Amniotic epithelial cell (primary cell): ENCODE measurements at regions not wholly inside any gene's neighbourhood (a gene's known extent, or its start where the extent isn't known, plus 50 kb on each side); places are given as distances from the start of the nearest gene placed in this dataset.

Source experiments
- DNase-seq: peaks from one replicate; pipeline ENCODE4 v3.0.0-alpha.2; 2010; ENCODE audit warnings: low read depth

- DNase-seq = no peak
Observed at GRCh38 chr10:104505521-104506042, 135.5 kb upstream of the SORCS3 start.

GRCh38 chr10:104509981-104510380 lies 131.1 kb upstream of the SORCS3 start:
- DNase-seq = no peak

- no peak for DNase-seq
Observed at GRCh38 chr10:104510644-104511043, 130.4 kb upstream of the SORCS3 start.

- no peak for DNase-seq
Observed at GRCh38 chr10:104512800-104513199, 128.3 kb upstream of the SORCS3 start.

- no peak for DNase-seq
Observed at GRCh38 chr10:104515678-104516199, 125.4 kb upstream of the SORCS3 start.

GRCh38 chr10:104516986-104517385 lies 124.1 kb upstream of the SORCS3 start:
- no peak for DNase-seq

GRCh38 chr10:104517946-104518345 lies 123.1 kb upstream of the SORCS3 start:
- DNase-seq = no peak

GRCh38 chr10:104518891-104519290 lies 122.2 kb upstream of the SORCS3 start:
- DNase-seq = no peak

- no peak for DNase-seq
Observed at GRCh38 chr10:104520653-104521052, 120.4 kb upstream of the SORCS3 start.

- no peak for DNase-seq
Observed at GRCh38 chr10:104521901-104522694, 119.0 kb upstream of the SORCS3 start.

GRCh38 chr10:104526188-104526587 lies 114.9 kb upstream of the SORCS3 start:
- no peak for DNase-seq

- peak; percentile 16 for DNase-seq
Observed at GRCh38 chr10:104527013-104527412, 114.1 kb upstream of the SORCS3 start.

GRCh38 chr10:104540181-104540580 lies 100.9 kb upstream of the SORCS3 start:
- no peak for DNase-seq

GRCh38 chr10:104541820-104542219 lies 99.3 kb upstream of the SORCS3 start:
- no peak for DNase-seq

GRCh38 chr10:104546336-104546735 lies 94.8 kb upstream of the SORCS3 start:
- no peak for DNase-seq

- DNase-seq = no peak
Observed at GRCh38 chr10:104546756-104547155, 94.3 kb upstream of the SORCS3 start.

- DNase-seq = peak; percentile 45
Observed at GRCh38 chr10:104548090-104548489, 93.0 kb upstream of the SORCS3 start.

GRCh38 chr10:104556831-104557230 lies 84.3 kb upstream of the SORCS3 start:
- DNase-seq = no peak

GRCh38 chr10:104557966-104558365 lies 83.1 kb upstream of the SORCS3 start:
- no peak for DNase-seq

GRCh38 chr10:104559935-104560334 lies 81.2 kb upstream of the SORCS3 start:
- DNase-seq = peak; percentile 39

GRCh38 chr10:104563051-104563450 lies 78.0 kb upstream of the SORCS3 start:
- no peak for DNase-seq

- no peak for DNase-seq
Observed at GRCh38 chr10:104563548-104563947, 77.5 kb upstream of the SORCS3 start.

- DNase-seq = no peak
Observed at GRCh38 chr10:104574427-104574826, 66.7 kb upstream of the SORCS3 start.

GRCh38 chr10:104574838-104575237 lies 66.3 kb upstream of the SORCS3 start:
- DNase-seq = no peak
